ENCODE measurements at regions not wholly inside any gene's neighbourhood (a gene's known extent, or its start where the extent isn't known, plus 50 kb on each side); places are given as distances from the start of the nearest gene placed in this dataset.

- Histone ChIP-seq H3K27ac (ENCODE audit: low read length) (no peak overlapping the region), H3K36me3 (ENCODE audit: control insufficient read depth, insufficient read depth, low read length) (no peaks in the 10 kb centered on the region), H3K9me3 (ENCODE audit: control insufficient read depth, insufficient read depth, low read depth, low read length) (no peaks in the 10 kb centered on the region), H3K27me3 (ENCODE audit: control insufficient read depth, insufficient read depth, low read length) (no peaks in the 10 kb centered on the region), H3K4me1 (ENCODE audit: control insufficient read depth, insufficient read depth, low read length) (no peaks in the 10 kb centered on the region), H3K4me3 (ENCODE audit: low read depth in 2 of 2, low read length in 2 of 2) (no peak overlapping the region)
- POLR2A ChIA-PET = no interaction called here
- ATAC-seq = no peak
- CTCF ChIA-PET = no interaction called here
- intact Hi-C loops (cut with micrococcal nuclease; ENCODE audit: unreplicated experiment) (no loop called here), in situ Hi-C loops (cut with HindIII; ENCODE audit: low pct_unique_long_range_greater_than_20kb, low sequenced_read_pairs) (no loop called here)
- no peak for DNase-seq (ENCODE audit: low read depth, low spot score)
- no TSS peak for BruUV-seq (replicated peaks)
- TF ChIP-seq SIN3A (IDR thresholded peaks at IDR 0.05; ENCODE audit: borderline replicate concordance, insufficient read depth, low read depth, low read length) = no peak
- no peak for TF ChIP-seq POLR2AphosphoS5 (IDR thresholded peaks at IDR 0.05; ENCODE audit: low read depth, low read length)
- no peak for TF ChIP-seq REST (IDR thresholded peaks at IDR 0.05; ENCODE audit: insufficient read depth in 1 of 2, low read depth in 2 of 2, low read length in 1 of 2)
- TF ChIP-seq TCF7L2 (IDR thresholded peaks at IDR 0.05; ENCODE audit: low read depth, low read length) = no peak
- TF ChIP-seq CTCF (IDR thresholded peaks at IDR 0.05) = no peak
Measured at GRCh38 chr4:26049447-26049846, 135.4 kb downstream of the SMIM20 start.

- TF ChIP-seq CTCF (IDR thresholded peaks at IDR 0.05) (no peak), REST (IDR thresholded peaks at IDR 0.05; ENCODE audit: insufficient read depth in 1 of 2, low read depth in 2 of 2, low read length in 1 of 2) (no peak), SIN3A (IDR thresholded peaks at IDR 0.05; ENCODE audit: borderline replicate concordance, insufficient read depth, low read depth, low read length) (no peak), POLR2AphosphoS5 (IDR thresholded peaks at IDR 0.05; ENCODE audit: low read depth, low read length) (no peak), TCF7L2 (IDR thresholded peaks at IDR 0.05; ENCODE audit: low read depth, low read length) (no peak)
- Histone ChIP-seq H3K27ac (ENCODE audit: low read length) (no peak overlapping the region), H3K9me3 (ENCODE audit: control insufficient read depth, insufficient read depth, low read depth, low read length) (no peaks in the 10 kb centered on the region), H3K27me3 (ENCODE audit: control insufficient read depth, insufficient read depth, low read length) (no peaks in the 10 kb centered on the region), H3K4me1 (ENCODE audit: control insufficient read depth, insufficient read depth, low read length) (no peaks in the 10 kb centered on the region), H3K36me3 (ENCODE audit: control insufficient read depth, insufficient read depth, low read length) (no peaks in the 10 kb centered on the region), H3K4me3 (ENCODE audit: low read depth in 2 of 2, low read length in 2 of 2) (no peak overlapping the region)
- POLR2A ChIA-PET = no interaction called here
- intact Hi-C loops (cut with micrococcal nuclease; ENCODE audit: unreplicated experiment) = no loop called here
- BruUV-seq (replicated peaks) = no TSS peak
- in situ Hi-C loops (cut with HindIII; ENCODE audit: low pct_unique_long_range_greater_than_20kb, low sequenced_read_pairs) = no loop called here
- DNase-seq (ENCODE audit: low read depth, low spot score) = no peak
- CTCF ChIA-PET = no interaction called here
- ATAC-seq = no peak
Measured at GRCh38 chr4:26050212-26050643, 136.2 kb downstream of the SMIM20 start.

Data from Panc1 (cell line).